GM18858 (cell line): ENCODE measurements at regions not wholly inside any gene's neighbourhood (a gene's known extent, or its start where the extent isn't known, plus 50 kb on each side); places are given as distances from the start of the nearest gene placed in this dataset.

ENCODE experiments used
- ATAC-seq: cut with Tn5 transposase; IDR thresholded peaks from one replicate; pipeline ENCODE4 v1.9.1; 2021; ENCODE audit not compliant: unreplicated experiment

DNA sequence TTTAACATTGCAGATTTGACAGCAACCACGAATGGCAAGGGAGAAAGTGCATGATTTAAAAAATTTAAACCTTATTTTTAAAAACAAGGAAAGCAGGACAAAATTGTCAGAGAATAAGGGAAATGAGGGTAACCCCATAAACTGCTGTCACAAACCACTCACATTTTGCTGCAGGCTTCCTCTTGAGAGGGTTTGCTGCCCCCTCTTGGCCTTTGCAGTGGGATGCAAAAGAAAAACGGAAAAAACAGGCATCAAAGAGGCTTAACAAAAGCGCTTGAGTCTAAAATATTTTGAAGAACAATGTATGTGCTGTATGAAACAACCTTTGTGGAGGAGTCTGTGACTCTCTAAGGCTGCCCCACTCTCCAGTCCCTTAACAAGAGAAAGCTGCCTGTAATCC lies 91.6 kb downstream of the TMX3 start:
- ATAC-seq, result peak; percentile 90

DNA sequence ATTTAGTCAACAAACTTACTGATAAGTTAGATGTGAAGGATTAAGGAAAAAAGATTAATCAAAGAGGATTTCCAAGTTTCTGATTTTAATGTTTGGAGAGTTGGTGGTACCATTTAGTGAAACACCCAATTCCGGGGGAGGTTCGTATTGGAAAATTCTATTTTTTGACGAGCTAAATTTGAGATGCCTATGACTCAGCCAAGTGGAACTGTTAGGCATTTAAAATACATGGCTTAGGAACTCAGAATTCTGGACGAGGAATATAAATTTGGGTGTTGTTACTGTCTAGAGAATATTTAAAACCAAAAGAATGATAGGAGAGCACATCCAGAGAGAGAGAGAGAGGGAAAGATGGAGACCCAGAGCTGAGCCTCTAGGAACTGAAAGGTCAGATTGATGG lies 103.6 kb downstream of the TMX3 start:
- no peak for ATAC-seq

DNA sequence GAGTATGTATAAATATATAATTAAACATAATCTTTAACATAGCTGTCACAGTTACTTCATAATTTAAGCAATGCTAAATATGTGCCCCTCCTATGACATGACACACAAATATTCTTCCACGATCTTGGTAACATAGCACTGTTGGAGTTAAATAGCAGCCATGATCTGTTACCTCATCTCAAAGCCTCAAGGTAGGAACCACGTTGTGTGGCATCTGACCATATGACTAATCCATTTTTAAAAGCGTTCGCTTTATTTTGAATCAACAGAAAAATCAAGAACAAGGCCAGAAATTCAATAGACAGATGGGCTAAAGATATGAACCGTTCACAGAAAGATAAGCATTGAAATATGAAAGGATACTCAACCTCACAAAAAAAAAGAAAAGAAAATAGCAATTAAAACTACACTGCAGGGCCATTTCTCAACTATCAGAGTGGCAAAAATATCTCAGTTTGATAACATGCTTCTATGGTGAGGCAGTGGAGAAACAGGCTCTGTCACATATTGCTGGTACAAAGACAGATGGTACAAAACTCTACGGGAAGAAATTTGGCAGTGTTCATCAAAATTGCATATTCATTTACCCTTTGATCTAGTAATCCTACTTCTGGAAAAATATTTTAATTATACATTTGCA lies 105.9 kb downstream of the TMX3 start:
- ATAC-seq, result no peak

DNA sequence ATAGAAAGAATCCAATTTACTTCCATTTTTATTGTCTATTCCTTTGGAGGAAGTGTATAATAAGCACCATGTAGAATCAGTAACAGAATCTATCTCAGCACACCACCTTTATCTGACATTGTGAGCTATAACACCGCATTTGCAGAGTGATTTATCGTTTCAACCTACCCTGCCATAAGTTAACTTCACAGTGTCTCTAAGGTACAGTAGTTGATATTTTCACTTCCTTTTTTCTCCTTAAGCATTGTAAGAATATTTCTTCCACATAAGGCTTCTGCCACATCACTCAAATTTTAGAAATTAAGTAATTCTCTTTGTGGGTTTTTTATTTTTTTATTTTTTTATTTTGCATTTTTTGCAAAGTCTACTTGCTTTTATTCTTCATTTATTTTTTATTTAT lies 107.1 kb downstream of the TMX3 start:
- ATAC-seq, result no peak

DNA sequence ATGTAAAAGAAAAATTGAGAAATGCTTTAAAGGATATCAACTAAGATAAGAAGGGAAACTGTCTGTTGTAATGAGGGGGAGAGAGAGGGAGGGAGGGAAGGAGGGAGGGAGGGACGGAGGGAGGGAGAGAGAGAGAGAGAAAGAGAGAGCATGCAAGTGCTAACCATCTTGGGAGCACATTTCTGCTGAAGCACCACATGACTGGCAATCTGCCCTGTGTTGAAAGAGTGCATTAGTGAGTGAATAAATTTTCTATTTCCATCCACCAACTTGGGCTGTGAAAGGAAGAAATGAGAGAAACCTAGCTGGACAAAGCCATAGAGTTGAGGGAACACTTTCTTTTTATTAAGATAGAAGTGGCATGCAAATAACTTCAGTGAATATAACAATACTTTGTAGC lies 110.7 kb downstream of the TMX3 start:
- ATAC-seq, result no peak

DNA sequence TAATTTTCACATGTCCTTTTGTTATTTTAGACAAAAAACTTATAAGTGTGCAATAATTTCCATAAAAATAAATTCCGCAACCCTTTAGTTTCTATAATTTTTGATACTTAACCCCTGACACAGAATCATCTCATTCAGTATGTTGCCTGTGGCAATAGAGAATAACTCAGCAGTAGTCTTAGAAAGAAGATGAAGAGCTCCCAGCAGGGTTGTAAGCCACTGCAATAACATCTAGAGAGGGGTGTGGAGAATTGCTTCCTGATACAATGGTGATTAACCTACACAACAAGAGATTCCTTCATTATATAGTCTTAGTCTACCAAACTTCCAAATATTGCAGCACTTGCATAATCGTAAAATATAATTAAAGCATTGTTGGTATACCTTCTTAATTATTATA lies 118.9 kb downstream of the TMX3 start:
- no peak for ATAC-seq

DNA sequence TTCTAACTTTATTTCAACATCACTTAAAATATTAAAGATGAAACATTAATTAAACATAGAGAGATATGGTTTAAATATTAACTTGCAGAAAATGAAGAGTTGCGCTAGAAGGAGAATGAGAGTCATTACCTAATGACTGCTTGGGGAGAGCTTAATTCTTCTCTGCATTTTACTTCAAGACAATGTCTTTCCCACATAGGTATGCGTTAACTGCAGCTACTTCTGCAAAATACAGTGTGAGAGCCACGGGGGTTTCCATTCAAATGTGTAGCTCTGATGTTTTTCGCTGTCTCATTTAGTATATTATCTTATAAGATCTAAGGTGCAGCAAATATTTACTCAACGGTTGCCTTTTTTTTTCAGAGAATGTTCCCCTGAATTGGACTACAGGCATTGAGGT lies 126.7 kb downstream of the TMX3 start:
- ATAC-seq, result no peak

DNA sequence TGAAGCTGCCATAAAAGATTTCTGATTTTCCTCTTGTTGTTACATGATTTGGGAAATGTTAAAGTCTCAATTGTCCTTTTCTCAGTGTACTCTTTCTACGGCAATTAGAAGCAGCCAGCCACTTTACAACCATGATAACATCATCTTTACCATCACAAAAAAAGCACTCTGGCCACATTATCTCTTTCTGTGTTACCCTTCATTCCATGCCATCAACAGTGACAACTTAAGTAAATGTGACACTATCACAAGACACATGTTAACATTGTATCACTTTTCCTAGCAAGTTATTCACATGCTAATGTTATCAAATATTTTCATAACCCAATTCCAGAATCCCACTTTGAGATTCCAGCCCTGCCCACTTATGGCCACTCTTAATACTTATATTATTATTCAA lies 131.2 kb downstream of the TMX3 start:
- ATAC-seq, result no peak

DNA sequence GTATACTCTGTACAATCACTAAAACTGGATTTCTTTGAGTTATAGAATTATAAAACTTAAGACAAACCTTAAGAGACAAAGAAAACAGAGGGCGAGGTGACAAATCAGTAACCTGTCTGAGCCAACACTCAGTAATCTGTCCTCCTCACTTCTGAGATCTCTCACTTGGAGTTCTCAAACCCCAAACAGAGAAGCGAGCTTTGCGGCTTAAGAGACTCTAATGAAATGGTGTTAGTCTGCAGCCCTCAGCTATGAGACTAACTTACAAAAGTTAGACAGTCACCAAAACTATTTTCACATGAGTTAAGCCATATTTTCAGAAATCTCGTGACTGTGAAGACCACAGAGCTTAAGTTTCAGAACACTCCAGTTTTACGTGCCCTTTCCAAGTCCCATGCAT lies 140.6 kb downstream of the TMX3 start:
- ATAC-seq, result no peak

DNA sequence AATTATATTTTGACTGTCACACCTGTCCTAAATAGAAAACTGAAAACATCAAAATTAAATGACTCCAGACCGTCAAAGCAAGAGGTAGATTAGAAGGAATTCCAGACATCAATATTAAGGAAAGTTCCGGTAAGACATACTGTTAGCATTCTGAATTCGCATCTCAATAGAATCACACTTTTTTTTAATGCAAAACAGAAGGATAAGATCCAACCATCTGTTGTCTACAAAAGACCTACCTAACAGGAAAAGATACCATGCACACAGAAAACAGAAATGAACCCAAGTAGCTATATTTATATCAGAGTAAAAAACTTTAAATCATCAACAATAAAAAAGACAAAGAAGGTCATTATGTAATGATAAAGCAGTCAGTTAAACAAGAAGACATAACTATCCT lies 145.0 kb downstream of the TMX3 start:
- ATAC-seq, result no peak

DNA sequence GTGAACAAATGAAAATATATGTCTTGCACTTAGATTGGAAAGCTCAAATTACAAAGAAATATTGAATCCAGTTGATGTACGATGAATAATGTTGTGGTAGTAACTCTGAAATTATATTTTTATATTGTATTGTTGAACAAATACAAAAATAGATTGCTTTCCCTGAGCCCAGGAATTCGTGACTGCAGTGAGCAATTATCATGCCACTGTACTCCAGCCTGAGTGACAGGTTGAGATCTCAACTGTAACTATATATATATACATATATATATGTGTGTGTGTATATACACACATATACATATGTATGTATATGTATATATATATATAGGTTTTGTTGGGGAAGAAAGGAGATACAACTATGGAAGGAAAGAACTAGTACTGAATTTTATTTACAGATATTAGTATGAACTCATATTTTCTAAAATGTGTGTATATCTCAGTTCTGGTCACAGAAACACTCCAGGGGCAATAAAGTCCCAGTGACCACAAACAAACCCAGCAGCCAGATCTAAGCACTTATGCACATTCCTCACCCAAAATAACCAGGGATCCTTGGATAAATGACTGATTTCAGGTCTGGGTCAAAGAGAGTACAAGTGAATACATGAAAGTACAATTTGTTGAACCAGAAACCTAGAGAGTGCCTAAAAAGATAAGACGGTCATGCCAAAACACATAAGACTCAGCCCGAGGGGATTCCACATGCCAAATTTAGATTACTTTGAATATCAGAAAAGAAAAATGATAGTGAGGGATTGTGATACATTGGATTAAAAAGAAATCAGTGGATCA lies 146.3 kb downstream of the TMX3 start:
- no peak for ATAC-seq

DNA sequence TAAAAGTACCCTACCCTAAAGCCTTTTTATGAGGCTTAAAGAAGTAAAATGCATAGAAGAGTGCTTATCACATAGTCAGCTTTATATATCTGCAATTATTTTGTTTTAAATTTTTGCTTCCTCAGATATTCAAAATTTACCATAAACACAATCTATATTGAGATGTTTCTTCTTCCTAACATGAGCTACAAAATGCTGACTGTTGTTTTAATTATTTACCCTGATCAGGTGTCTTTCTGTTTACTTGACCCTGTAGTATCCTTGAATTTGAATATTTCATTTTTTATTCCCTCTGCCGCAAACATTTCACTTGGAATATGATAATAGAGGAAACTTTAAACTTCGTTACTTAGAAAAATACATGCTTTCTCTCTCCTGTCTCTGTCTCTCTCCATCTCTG lies 147.9 kb downstream of the TMX3 start:
- no peak for ATAC-seq

DNA sequence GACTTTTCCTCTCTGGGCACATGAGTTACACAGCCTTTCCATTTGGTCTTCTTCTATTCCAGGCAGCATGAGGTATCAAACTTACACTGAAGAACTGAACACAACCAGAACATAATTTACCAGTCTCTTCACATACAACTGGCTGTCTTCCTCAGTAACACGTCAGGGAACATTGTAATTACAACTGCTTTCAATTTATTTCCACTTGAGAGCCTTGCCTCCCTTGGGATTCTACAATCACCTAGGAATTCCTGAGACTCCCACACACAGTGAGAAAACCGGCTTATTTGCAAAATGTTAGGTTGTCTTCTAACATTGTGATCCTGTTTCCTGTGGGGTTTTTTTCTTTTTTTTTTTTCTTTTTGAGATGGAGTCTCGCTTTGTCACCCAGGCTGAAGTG lies 149.9 kb downstream of the TMX3 start:
- no peak for ATAC-seq

DNA sequence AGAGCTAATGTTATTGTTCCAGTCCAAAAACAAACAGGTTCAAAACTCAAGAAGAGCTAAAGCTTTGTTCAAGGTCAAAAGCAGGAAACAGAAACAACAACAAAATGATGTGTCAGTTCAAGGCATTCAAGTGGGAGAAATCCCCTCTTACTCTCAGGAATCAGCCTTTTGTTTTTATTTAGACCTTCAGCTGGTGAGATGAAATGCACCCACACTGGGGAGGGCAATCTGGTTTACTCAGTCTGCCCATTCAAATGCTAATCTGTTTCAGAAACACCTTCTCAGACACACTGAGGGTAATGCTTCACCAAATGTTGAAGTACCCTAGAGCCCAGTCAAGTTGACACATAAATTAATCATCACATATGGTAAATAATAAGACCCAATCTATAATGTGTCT lies 150.6 kb downstream of the TMX3 start:
- no peak for ATAC-seq

DNA sequence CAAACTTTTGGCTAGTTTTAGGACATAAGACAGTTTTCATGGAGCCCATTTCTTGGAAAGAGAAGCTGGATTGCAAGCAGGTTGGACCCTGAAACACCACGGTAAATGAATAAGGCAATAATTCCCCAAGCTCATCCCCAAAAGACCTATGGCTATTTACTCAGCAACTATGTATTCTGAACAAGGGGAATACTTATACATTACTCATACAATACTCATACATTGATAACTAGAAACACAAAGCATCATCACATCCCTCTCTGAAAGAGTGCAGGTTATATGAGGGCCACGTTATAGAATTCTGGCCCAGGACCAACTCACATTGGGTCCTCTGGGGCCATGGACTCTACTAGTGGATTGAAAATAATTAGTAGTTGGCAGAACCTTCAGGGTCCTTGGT lies 154.8 kb downstream of the TMX3 start:
- no peak for ATAC-seq

DNA sequence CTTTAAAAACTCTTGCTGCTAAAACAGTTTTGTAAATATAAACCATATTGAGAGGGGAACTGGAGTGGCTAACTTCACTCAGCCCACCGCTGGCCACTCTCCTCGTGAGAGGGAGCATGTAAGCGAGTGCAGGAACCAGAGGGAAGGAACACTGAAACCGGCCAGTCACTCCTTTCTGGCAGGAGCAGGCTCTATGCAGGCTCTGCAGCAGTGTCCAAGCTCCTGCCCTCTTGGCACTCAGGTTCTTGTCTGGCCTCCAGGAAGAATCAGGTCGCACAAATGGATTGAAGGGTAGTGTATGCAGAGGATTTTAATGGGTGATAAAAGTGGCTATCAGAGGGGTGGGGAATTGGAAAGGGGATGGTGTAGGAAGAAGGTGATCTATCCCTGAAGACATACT lies 157.7 kb downstream of the TMX3 start:
- ATAC-seq, result no peak

DNA sequence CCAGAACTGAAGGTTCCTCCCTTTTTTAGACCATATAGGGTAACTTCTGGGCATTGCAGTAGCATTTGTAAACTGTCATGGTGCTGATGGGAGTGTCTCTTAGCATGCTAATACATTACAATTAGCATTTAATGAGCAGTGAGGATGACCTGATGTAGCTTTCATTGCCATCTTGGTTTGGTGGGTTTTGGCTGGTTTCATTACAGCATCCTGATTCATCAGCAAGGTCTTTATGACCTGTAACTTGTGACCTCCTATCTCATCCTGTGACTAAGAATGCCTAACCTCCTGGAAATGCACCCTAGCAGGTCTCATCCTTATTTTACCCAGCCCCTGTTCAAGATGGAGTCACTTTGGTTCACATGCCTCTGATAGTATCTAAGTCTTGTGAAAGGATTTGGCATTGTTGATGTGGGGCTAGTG lies 159.0 kb downstream of the TMX3 start:
- ATAC-seq, result no peak

DNA sequence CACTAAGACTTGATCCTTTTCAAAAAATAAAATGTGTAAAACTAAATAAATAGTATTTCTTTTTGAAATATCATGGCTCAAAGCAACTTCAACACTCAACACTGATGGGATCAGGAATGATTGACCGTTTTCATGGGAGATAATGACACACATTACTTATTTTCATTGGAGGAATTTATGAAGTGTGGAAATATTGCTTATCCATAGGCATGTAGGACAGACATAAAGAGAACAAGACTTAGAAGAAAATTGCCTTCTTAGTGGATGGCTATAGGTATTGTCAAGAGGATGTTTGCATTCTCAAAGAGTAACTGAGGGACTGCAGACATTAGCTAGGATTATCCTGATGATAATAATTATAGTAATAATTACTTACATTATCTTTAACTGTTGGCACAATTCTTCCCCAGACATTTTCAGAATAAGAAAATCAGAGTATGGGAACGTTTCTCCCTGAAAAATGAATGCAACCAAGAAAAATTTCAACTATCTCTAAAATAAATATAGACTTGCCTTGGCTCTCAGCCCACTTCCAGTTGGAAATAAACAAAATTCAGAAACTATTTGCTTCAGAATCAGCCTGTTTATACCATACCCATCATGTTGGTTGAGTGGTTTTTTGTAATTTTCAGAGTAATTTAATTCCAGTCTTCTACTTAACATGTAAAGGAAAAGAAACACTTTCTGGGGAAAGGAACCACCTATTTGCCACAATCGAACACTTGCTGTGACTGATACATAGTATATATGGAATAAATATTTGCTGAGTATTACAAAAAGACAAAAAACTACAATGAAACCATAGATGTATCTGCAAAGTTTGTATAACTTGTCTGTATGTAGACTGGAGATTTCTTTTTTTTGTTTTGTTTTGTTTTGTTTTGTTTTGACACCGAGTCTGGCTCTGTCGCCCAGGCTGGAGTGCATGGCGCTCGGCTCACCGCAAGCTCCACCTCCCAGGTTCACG lies 165.7 kb downstream of the TMX3 start:
- ATAC-seq, result no peak

DNA sequence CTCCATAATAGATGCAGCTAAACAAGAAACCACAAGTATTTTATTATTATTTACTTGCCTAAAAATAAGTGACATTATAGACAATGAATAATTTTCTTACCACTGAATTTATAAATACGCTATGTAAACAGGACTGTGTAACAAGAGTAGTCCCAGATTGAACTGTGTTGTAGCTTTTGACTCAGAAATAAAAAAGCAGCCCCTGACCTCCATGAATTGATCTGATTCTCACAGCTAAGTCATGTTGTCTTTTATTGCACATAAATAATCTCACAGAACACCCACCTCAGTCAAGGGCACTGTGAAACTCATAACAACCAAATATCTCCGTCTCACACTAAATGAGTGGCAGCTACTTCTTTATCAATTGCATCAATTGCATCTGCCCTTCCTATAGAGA lies 171.6 kb downstream of the TMX3 start:
- ATAC-seq, result no peak

DNA sequence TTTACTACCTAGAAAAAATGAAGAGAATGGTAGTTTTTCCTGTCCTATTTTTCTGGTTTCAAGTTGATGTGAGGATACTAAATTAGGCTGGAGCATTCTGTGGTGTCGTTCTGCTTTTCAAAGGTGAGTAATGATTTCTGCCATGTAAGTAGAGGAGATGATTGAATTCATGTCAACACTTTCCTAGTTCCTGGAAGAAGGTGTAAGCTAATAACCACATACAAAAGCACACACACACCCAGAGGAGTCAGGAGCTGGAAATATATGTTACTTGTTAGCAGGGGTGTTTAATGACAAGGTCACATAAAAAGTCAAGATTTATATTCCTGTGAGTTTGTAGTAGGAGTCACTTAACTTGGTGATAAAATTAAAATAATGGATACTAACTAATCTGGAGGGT lies 172.1 kb downstream of the TMX3 start:
- no peak for ATAC-seq

DNA sequence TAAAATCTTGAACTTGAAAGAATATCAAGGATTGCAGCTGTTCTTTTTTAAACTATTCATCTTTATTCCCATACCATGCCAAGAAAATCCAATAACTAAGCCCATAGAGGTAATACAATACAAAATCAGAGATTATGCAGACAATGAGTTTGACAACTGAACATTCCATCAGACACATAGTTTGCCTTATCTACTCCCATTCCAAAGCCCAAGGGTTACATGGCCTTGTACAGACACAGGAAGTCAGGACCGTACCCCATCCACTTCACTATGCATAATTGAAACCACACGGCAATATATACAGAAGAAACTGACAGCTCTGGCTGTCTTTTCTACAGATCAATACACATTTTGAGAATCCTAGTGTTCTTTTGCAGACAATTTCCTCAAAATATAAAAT lies 181.3 kb downstream of the TMX3 start:
- ATAC-seq, result no peak
